OCI-LY1 (cell line): ENCODE measurements at regions not wholly inside any gene's neighbourhood (a gene's known extent, or its start where the extent isn't known, plus 50 kb on each side); places are given as distances from the start of the nearest gene placed in this dataset.
"Not testable (repeated sequence)": the region's sequence is repeated elsewhere in the genome, so short reads cannot be mapped to it uniquely, and the experiment has no call there.

Source experiments
- EZH2 ChIP-seq: fragments of 200-600 bp; sonication (generic), shearing (Covaris generic); IDR thresholded peaks from 2 replicates; pipeline ENCODE4 v1.8.0; 2017; ENCODE audit warnings: borderline replicate concordance, mixed run types, mild to moderate bottlenecking, antibody characterized with exemption, low read length, moderate library complexity, mixed read lengths
- TF ChIP-seq, protein P1 (sequence below): fragments of 200-600 bp; sonication (generic), shearing (Covaris generic); IDR thresholded peaks from 2 replicates; pipeline ENCODE4 v1.5.1; 2017; ENCODE audit warnings: mild to moderate bottlenecking, antibody characterized with exemption, low read length, moderate library complexity, mixed read lengths

DNA sequence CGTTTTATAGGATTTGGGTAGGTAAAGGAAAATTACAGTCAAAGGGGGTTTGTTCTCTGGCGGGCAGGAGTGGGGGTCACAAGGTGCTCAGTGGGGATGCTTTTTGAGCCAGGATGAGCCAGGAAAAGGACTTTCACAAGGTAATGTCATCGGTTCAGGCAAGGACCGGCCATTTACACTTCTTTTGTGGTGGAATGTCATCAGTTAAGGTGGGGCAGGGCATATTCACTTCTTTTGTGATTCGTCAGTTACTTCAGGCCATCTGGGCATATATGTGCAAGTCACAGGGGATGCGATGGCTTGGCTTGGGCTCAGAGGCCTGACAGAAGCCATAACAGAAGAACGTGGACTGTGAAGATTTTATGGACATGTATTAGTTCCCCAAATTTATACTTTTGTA is 65.6 kb upstream of the SRD5A3 start:
- not testable (repeated sequence) for TF ChIP-seq EZH2
- TF ChIP-seq, protein P1, sequence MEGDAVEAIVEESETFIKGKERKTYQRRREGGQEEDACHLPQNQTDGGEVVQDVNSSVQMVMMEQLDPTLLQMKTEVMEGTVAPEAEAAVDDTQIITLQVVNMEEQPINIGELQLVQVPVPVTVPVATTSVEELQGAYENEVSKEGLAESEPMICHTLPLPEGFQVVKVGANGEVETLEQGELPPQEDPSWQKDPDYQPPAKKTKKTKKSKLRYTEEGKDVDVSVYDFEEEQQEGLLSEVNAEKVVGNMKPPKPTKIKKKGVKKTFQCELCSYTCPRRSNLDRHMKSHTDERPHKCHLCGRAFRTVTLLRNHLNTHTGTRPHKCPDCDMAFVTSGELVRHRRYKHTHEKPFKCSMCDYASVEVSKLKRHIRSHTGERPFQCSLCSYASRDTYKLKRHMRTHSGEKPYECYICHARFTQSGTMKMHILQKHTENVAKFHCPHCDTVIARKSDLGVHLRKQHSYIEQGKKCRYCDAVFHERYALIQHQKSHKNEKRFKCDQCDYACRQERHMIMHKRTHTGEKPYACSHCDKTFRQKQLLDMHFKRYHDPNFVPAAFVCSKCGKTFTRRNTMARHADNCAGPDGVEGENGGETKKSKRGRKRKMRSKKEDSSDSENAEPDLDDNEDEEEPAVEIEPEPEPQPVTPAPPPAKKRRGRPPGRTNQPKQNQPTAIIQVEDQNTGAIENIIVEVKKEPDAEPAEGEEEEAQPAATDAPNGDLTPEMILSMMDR, result not testable (repeated sequence)
